Mesendoderm (in vitro differentiated cells): ENCODE measurements at regions not wholly inside any gene's neighbourhood (a gene's known extent, or its start where the extent isn't known, plus 50 kb on each side); places are given as distances from the start of the nearest gene placed in this dataset.

ENCODE experiments used
- DNase-seq: peaks from one replicate; pipeline ENCODE4 v3.0.0; 2013
- H2AK5ac ChIP-seq: 2 replicates; pipeline ENCODE4 v1.6.1; 2013; ENCODE audit warnings: low read length, inconsistent platforms
- H2BK120ac ChIP-seq: 2 replicates; pipeline ENCODE4 v1.6.1; 2013; ENCODE audit warnings: low read depth, mild to moderate bottlenecking, low read length, moderate library complexity, mixed read lengths
- H2BK15ac ChIP-seq: replicated peaks from 2 replicates; pipeline ENCODE4 v1.6.1; 2013; ENCODE audit warnings: low read depth, mild to moderate bottlenecking, moderate library complexity
- H2BK5ac ChIP-seq: 2 replicates; pipeline ENCODE4 v1.6.1; 2013; ENCODE audit warnings: low read length, inconsistent platforms
- H3K18ac ChIP-seq: 2 replicates; pipeline ENCODE4 v1.6.1; 2013; ENCODE audit warnings: mild to moderate bottlenecking, low read length, mixed read lengths
- H3K23ac ChIP-seq: one replicate; pipeline ENCODE4 v1.6.1; 2013; ENCODE audit warnings: low read length
- H3K27ac ChIP-seq: 2 replicates; pipeline ENCODE4 v1.5.1; 2013; ENCODE audit warnings: low read depth, mild to moderate bottlenecking, inconsistent platforms, low read length, moderate library complexity
- H3K27me3 ChIP-seq: 2 replicates; pipeline ENCODE4 v1.6.1; 2013; ENCODE audit warnings: low read length, control low read depth, mild to moderate bottlenecking, inconsistent platforms; ENCODE audit not compliant: insufficient read depth, poor library complexity
- H3K36me3 ChIP-seq: 2 replicates; pipeline ENCODE4 v1.6.1; 2013; ENCODE audit warnings: low read length, inconsistent platforms; ENCODE audit not compliant: control insufficient read depth, insufficient read depth
- H3K4ac ChIP-seq: one replicate; pipeline ENCODE4 v1.6.1; 2013; ENCODE audit warnings: low read depth, mild to moderate bottlenecking, low read length, moderate library complexity
- H3K4me1 ChIP-seq: 2 replicates; pipeline ENCODE4 v1.6.1; 2013; ENCODE audit warnings: low read depth, low read length, inconsistent platforms; ENCODE audit not compliant: control insufficient read depth
- H3K4me2 ChIP-seq: 2 replicates; pipeline ENCODE4 v1.6.1; 2013; ENCODE audit warnings: low read length
- H3K4me3 ChIP-seq: 2 replicates; pipeline ENCODE4 v1.5.1; 2013; ENCODE audit warnings: mild to moderate bottlenecking, low read length
- H3K56ac ChIP-seq: one replicate; pipeline ENCODE4 v1.6.1; 2013; ENCODE audit warnings: low read length
- H3K79me1 ChIP-seq: 2 replicates; pipeline ENCODE4 v1.6.1; 2013; ENCODE audit warnings: low read length, inconsistent platforms
- H3K79me2 ChIP-seq: 2 replicates; pipeline ENCODE4 v1.6.1; 2013; ENCODE audit warnings: mild to moderate bottlenecking, low read length; ENCODE audit not compliant: control insufficient read depth, insufficient read depth
- H3K9ac ChIP-seq: 2 replicates; pipeline ENCODE4 v1.6.1; 2013; ENCODE audit warnings: low read length, inconsistent platforms
- H4K5ac ChIP-seq: one replicate; pipeline ENCODE4 v1.6.1; 2013; ENCODE audit warnings: low read length
- H4K8ac ChIP-seq: one replicate; pipeline ENCODE4 v1.6.1; 2013; ENCODE audit warnings: low read depth, mild to moderate bottlenecking, control low read depth, low read length, moderate library complexity
- WGBS: extraction: QIAGEN DNeasy Blood & Tissue Kit; methylation state at CpG from one replicate; pipeline ENCODE4 v1.1.7; 2013; ENCODE audit warnings: low lambda C conversion rate, missing lambda C conversion rate; ENCODE audit not compliant: insufficient coverage; ENCODE audit errors: extremely low coverage; 5-methylcytosine and 5-hydroxymethylcytosine counted together

DNA sequence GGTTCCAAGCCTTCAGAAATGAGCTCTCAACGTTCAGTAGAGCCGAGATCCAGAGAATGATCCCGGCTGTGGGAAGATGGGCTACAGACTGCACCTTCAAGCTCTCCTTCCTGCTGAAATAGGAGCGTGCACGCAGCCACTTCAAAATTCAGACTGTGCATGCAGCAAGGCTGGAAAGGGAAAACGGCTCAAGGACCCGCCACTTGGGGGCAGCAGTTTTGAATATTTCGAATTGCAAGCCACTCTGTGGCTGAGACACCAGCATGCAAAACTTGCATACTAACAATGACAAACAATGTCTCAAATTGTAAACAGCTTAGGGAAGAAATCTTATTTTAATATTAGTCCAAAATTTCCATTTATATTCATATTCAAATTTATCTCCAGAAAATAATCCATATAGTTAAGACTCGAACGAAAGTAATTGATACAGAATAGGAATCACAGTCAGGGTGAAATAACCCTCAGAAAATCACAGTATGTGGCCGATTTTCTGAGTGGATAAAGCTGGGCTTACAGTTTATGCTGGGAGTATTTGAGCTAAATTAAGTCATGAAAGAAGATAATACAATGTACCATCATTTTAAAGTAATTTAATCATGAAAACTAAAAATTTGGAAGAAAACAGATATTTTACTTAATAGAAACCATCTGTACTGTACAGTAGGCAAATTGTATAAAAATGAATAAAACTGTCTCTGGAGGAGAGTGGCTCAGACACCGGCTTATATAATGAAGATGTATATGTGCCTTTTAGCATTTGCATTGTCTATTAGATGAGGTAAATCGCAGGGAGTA is 137.9 kb upstream of the MKI67 start:
- H2BK5ac ChIP-seq = no peak overlapping the region
- H3K18ac ChIP-seq = no peak overlapping the region
- no peak overlapping the region for H3K23ac ChIP-seq
- H2AK5ac ChIP-seq = no peak overlapping the region
- no peaks in the 10 kb centered on the region for H3K4me1 ChIP-seq
- peak; percentile 61 for DNase-seq
- H2BK120ac ChIP-seq = no peak overlapping the region
- no peak overlapping the region for H3K9ac ChIP-seq
- no peaks in the 10 kb centered on the region for H3K27me3 ChIP-seq
- H2BK15ac ChIP-seq = no peak overlapping the region
- H3K79me1 ChIP-seq = no peaks in the 10 kb centered on the region
- H4K8ac ChIP-seq = no peak overlapping the region
- H3K4me2 ChIP-seq = no peak overlapping the region
- H3K36me3 ChIP-seq = no peaks in the 10 kb centered on the region
- no peak overlapping the region for H3K4me3 ChIP-seq
- no peak overlapping the region for H4K5ac ChIP-seq
- no peak overlapping the region for H3K27ac ChIP-seq
- H3K79me2 ChIP-seq = no peaks in the 10 kb centered on the region
- no peak overlapping the region for H3K56ac ChIP-seq
- H3K4ac ChIP-seq = no peak overlapping the region
- WGBS = no CpG with 5 or more reads among the region's 13 CpGs

DNA sequence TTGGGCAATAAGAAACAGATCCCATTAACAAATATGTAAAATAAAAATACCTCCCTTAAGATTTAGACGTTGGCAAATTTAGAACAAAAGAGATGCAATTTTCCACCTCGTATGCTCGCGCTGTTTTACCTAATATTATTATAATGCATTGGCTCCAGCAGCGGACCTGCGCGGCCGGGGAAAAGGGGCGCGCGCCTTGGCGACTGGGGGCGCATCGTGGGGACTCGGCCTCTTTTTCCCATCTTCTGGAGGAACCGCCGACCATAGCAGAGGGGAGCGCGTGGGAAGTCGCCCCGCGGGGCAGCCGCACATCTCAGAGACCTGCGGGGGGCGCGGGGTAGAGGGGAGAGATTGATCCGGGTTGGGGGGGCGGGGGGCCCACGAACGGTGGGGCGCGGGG is 139.4 kb upstream of the MKI67 start:
- Histone ChIP-seq H3K9ac (no peak overlapping the region), H3K4me2 (no peak overlapping the region), H2BK15ac (no peak overlapping the region), H3K4ac (no peak overlapping the region), H3K56ac (no peak overlapping the region), H3K79me2 (no peaks in the 10 kb centered on the region), H3K4me1 (no peaks in the 10 kb centered on the region), H2AK5ac (no peak overlapping the region), H2BK5ac (no peak overlapping the region), H4K5ac (no peak overlapping the region), H3K18ac (no peak overlapping the region), H3K27ac (no peak overlapping the region), H3K36me3 (no peaks in the 10 kb centered on the region), H3K27me3 (no peaks in the 10 kb centered on the region), H3K79me1 (no peaks in the 10 kb centered on the region), H2BK120ac (no peak overlapping the region), H3K23ac (no peak overlapping the region), H3K4me3 (no peak overlapping the region), H4K8ac (no peak overlapping the region)
- no CpG with 5 or more reads among the region's 32 CpGs for WGBS
- no peak for DNase-seq

DNA sequence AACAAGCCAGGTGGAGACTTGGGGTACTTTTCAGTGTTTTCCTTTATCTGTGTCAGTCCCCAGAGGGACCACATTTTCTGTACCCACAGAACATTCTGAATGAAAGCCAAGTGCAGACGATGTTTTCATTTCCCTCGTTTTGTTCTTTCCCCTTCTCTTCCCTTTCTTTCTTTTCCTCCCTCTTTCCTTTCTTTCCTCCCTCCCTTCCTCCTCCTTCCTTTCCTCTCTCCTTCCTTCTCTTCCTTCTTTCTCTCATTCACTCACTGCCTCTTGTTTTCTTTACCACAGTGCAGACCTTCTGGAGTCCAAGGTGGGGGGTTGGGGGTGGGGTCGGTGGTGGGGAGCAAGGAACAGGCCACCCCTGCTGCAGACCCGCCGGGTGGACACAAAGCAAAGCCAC is 141.4 kb upstream of the MKI67 start:
- no peak overlapping the region for H2BK15ac ChIP-seq
- H3K18ac ChIP-seq = no peak overlapping the region
- no CpG with 5 or more reads among the region's 5 CpGs for WGBS
- DNase-seq = no peak
- H4K8ac ChIP-seq = no peak overlapping the region
- no peak overlapping the region for H2BK120ac ChIP-seq
- H3K27ac ChIP-seq = no peak overlapping the region
- H3K79me2 ChIP-seq = no peaks in the 10 kb centered on the region
- no peak overlapping the region for H4K5ac ChIP-seq
- H3K56ac ChIP-seq = no peak overlapping the region
- no peak overlapping the region for H3K9ac ChIP-seq
- H3K4me3 ChIP-seq = no peak overlapping the region
- no peaks in the 10 kb centered on the region for H3K36me3 ChIP-seq
- no peak overlapping the region for H2BK5ac ChIP-seq
- H3K4me1 ChIP-seq = no peaks in the 10 kb centered on the region
- H3K4me2 ChIP-seq = no peak overlapping the region
- no peak overlapping the region for H3K23ac ChIP-seq
- H2AK5ac ChIP-seq = no peak overlapping the region
- no peaks in the 10 kb centered on the region for H3K79me1 ChIP-seq
- H3K27me3 ChIP-seq = no peaks in the 10 kb centered on the region
- no peak overlapping the region for H3K4ac ChIP-seq

DNA sequence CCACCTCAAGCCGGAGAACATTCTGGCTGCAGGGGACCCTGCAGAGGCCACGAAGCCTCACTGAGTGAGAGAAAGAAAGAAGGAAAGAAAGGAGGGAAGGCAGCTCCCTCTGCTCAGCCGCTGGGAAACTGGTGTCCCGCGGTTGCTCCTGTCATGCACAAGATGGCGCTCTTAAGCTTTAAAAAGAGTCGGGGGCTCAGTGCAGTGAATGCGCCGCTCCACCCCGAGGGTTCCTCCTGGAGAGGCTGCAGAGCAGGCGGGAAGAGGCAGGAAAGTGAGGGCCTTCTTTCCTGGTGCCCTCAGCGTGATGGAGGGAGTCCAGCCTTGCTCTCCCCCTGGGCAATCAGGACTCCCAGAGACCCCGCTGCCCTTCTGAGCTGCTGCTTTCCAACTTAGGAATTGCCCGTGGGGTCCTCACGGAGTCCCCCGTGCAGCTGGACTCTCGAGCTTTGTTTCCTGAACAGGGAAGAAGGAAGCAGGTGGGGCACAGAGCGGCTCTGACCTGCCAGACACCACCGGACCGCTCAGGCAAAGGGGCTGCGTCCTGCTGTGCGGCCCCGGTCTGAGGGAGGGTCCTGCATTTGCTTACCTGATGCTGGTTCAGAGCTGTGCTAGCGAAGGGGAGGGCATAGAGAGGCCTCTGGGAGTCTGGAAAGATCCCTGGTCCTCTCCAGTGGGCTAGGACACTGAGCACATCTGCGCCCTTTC is 141.9 kb upstream of the MKI67 start:
- Histone ChIP-seq H4K5ac (no peak overlapping the region), H3K9ac (peak overlapping the region; percentile 19), H3K27ac (no peak overlapping the region), H3K4me2 (no peak overlapping the region), H2AK5ac (no peak overlapping the region), H3K36me3 (no peaks in the 10 kb centered on the region), H3K79me2 (no peaks in the 10 kb centered on the region), H3K18ac (no peak overlapping the region), H3K4me3 (no peak overlapping the region), H3K4ac (no peak overlapping the region), H3K27me3 (no peaks in the 10 kb centered on the region), H3K4me1 (no peaks in the 10 kb centered on the region), H2BK5ac (no peak overlapping the region), H3K79me1 (no peaks in the 10 kb centered on the region), H2BK120ac (no peak overlapping the region), H2BK15ac (no peak overlapping the region), H4K8ac (no peak overlapping the region), H3K56ac (no peak overlapping the region), H3K23ac (no peak overlapping the region)
- DNase-seq = peak; percentile 82
- WGBS = no CpG with 5 or more reads among the region's 25 CpGs

DNA sequence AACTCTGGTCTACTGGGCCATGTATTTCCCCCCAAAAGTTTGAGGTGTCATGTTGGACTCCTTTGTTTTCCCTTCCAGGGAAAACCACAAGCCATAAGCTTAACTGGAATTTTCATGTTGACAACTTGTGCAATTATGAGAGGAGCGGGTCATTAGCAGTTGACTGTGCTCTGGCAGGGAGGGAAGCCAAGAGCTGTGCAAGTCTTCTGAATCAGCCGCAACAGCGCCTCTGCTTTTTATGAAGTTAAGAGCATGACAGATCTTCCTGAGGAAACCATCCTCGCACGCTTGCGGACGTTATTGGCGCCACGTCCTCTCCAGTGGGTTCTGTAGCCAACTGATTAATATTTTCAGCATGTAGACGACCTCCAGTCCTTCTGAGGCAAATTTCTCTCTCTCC is 148.7 kb upstream of the MKI67 start:
- H3K4me1 ChIP-seq = no peaks in the 10 kb centered on the region

More for the DNA sequence above, 148.7 kb upstream of the MKI67 start:
- H3K23ac ChIP-seq = no peak overlapping the region
- H3K4me3 ChIP-seq = no peak overlapping the region
- H2BK15ac ChIP-seq = no peak overlapping the region
- no CpG with 5 or more reads among the region's 10 CpGs for WGBS
- no peak overlapping the region for H3K4ac ChIP-seq
- H3K18ac ChIP-seq = no peak overlapping the region
- no peak overlapping the region for H3K27ac ChIP-seq
- H4K5ac ChIP-seq = no peak overlapping the region
- no peak overlapping the region for H3K9ac ChIP-seq
- H3K79me1 ChIP-seq = no peaks in the 10 kb centered on the region
- no peak for DNase-seq
- no peak overlapping the region for H2BK5ac ChIP-seq
- H3K4me2 ChIP-seq = no peak overlapping the region
- no peak overlapping the region for H4K8ac ChIP-seq
- no peaks in the 10 kb centered on the region for H3K79me2 ChIP-seq
- no peak overlapping the region for H3K56ac ChIP-seq
- H3K36me3 ChIP-seq = no peaks in the 10 kb centered on the region
- no peaks in the 10 kb centered on the region for H3K27me3 ChIP-seq
- H2AK5ac ChIP-seq = no peak overlapping the region
- no peak overlapping the region for H2BK120ac ChIP-seq
